GM18526 (cell line): ENCODE measurements at regions not wholly inside any gene's neighbourhood (a gene's known extent, or its start where the extent isn't known, plus 50 kb on each side); places are given as distances from the start of the nearest gene placed in this dataset.

Experiments
- POLR2A ChIP-seq: IDR thresholded peaks from 3 replicates; pipeline ENCODE4 v1.6.1; 2011; ENCODE audit not compliant: insufficient read length; ENCODE audit errors: extremely low read depth

DNA sequence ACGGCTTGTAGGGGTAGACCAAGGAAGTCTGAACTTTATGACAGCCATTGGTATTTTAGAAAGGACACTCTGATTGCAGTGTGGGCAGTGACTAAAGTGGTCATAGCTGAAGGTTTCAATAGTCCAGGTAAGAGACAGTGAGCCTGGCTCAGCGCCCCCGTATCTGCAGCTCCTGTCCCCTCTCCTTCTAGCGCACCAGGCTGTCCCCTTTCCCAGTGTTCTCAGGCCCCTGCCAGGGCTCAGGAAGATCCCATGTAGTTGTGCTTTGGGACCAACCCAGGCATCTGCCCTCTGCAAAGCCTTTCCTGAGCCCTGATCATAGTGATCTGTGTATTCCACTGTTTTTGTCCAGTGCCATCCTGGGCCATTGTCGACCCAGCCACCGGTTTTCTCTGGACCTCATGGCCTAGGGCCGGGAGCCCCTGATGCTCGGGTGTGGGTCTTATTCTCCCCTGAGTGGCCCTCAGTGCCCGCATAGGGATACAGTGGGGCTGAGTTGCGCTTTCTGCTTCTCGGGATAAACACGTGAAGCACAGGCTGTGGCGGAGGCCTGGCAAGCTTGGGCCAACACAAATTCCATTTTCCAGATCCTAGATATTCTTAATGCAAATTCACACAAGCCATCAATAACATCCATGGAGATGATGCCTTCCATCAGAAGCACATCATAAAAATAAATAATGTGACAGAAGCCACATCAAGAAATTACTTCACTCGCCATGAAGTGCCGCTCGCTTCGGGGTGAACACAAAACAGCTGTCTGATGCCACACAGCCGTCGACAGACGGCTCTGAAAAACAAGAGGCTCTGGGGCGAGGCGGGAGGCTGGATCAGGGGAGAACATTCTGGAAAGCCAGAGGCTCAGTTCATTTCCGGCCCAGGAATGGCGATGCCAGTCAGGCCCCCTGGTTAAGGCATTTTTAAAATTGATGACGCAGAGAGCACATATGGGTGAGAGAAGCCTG, 805.0 kb downstream of the TBC1D22A start:
- TF ChIP-seq POLR2A = no peak

DNA sequence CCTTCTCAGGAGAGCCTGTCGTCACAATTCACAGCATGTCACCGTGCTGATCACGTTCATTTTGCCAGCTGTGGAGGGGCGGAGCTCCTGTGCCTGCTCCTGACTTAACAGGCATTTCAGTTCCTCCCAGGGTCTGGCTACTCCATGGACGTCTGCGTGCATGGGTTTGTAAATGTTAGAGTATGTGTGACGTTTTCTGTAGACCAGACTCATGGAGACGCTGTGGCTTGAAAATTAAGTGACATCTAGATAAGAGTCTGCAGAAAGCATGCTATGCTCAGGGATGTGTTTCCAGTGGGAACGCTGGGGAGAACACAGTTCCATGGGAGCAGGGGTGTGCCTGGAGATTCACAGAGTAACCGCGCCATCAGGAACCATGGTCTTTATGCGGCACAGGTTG, 804.0 kb downstream of the TBC1D22A start:
- TF ChIP-seq POLR2A = no peak

DNA sequence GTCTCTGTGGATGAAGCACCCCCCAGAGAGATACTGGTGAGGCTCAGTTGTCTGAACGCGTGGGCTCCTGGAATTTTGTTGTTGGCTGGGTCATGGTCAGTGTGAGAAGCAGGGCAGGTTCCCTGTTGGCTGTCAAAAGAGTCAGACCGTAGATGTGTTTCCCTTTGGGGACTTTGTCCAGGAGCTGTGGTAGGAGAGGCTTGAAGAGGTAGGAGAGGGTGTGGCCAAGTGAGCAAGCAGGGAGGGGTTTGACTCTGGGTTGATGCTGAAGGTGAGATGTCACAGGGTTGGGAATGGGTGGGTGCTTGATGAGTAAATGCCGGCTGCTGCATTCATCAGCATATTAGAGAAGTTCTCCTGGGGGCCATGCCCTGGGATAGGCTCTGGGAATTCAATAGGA, 803.2 kb downstream of the TBC1D22A start:
- TF ChIP-seq POLR2A = no peak

DNA sequence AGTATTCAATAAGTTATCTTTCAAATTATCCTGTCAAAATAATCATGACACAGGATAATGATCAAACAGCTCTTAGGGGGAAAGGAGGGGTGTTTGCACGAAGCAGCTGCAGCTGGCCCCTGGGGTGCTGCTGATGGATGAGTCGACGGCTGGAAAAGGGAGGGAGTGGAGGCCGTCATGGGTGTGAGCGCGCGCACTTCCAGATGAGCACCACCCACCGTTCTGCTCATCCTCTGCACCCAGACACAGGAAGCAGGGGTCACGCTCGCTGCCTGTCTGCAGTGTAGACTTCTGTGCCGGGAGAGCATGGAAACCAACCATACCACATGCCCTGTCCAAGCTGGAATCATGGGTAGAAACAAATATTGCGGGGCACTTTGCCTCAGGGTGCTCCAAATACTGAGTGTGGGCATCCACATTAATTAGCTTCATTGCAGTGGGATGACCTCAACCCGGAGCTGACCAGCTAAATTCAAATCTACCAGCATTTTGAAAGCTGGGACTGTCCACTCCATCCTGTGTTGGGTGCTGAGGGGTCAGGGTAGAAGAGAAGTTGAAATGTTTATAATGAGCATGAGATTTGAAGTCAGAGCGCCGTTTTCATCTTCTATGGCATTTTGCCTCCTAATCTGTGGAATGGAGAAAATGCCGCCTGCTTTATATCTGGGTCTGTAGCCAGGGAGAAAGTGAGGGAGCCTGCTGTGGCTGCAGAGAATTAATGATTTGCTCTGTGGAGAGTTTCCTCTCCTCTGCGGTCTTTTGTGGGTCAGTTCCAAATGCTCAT, 802.4 kb downstream of the TBC1D22A start:
- no peak for TF ChIP-seq POLR2A

- TF ChIP-seq POLR2A = no peak
Observed at GRCh38 chr22:47564158-47564450, 801.7 kb downstream of the TBC1D22A start.

- TF ChIP-seq POLR2A = no peak
Observed at GRCh38 chr22:47563406-47564157, 801.1 kb downstream of the TBC1D22A start.

DNA sequence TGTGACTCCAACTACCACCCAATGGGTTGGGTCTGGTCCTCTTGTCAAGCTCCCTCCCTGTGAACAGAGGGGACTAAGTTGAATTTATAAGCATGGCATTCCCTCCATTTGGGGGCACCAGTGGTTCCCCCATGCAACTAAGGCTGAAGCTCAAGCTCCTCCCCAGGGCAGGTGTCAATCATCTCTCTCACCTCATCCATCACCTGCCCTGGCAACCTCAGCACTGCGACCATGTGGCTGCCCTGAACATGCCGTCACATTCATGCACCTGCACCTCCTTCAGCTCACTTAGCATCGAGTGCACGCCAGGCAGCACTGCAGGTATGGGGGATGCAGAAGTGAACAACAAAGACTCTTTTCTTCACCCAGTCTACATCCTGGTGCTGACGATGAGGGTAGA, 799.3 kb downstream of the TBC1D22A start:
- no peak for TF ChIP-seq POLR2A

- no peak for TF ChIP-seq POLR2A
Observed at GRCh38 chr22:47561115-47561675, 798.7 kb downstream of the TBC1D22A start.

DNA sequence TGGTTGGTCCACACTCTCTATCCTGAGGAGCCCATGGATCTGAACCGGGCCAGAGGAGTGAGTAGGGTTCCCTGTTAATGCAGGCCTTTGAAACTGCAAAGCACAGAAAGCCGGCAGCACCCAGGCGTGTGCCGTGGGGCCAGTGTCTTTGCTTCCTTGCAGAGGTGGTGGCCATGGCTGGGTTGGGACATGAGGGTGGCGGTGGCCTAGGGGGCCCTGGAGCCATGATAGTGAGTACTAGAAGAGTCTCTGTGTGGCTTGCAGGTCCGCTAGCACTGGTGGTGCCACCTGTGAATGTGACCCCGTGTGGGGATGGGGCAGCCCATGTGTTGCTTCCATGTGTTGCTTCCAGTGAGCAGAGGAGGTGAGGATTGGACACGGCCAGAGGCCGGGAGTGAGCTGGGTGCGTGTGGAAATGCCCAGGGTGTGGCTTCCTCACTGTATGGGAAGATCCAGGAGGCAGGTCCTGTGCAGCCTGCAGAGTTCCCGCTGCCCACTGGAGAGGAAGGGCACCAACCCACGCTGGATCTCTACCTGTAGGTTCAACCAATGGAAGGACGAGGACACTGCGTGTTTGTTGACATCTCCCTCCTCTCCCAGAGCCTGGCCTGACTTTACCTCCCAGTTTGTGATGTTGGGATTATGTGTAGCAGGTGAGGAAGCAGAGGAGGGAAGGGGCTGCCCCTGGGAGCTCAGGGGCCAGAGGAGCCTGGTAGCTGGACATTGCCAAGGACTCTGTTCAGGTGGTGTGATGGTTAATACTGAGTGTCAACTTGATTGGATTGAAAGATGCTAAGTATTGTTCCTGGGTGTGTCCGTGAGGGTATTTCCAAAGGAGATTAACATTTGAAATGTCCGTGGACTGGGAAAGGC, 796.6 kb downstream of the TBC1D22A start:
- TF ChIP-seq POLR2A = no peak

DNA sequence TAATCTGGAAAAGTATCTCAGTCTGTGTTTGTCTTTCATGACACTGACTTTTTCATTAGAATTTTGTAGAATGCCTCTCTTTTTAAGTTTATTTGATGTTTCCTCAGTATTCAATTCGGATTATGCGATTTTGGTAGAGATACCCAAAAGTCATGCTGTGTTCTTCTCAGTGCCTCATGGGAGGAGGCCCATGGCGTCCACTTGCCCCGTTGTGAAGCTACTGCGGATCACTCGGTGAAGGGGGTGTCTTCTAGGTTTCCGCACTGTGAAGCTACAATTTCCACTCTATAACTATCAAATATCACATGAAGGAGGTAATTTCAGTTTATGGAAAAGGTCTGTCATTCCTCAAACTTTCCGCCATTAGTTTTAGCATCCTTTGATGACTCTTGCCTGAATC, 794.0 kb downstream of the TBC1D22A start:
- no peak for TF ChIP-seq POLR2A

GRCh38 chr22:47553436-47553835, 791.0 kb downstream of the TBC1D22A start:
- no peak for TF ChIP-seq POLR2A

DNA sequence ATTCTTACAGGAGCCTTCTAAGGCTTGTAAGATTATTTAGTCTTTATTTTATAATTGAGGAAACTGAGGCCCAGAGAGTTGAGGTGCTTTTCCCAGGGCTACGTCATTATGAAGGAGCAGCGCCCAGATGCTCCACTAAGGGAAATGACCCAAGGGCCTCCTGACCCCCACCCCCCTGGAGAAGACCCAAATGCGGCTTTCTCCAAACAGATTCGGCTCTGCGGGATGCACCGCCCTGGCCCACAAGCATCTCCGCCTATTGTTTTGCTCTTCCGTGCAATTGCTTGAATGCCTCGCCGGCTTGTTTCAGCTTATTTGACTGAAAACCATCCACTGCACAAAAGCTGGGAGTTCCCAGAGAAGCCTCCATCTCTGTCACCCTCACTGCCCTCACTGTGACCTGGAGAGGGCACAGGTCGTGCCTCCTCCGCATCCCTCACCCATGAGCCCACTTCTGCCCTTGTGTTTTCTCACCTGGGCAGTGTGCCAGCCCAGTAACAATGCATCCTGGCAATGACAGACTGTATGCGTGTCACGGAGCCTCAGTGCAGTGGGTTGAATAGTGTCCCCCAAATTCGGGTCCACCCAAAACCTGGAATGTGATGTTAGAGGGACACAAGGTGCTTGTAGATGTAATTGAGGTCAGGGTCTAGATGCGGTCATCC, 790.2 kb downstream of the TBC1D22A start:
- no peak for TF ChIP-seq POLR2A

- TF ChIP-seq POLR2A = no peak
Observed at GRCh38 chr22:47552024-47552423, 789.6 kb downstream of the TBC1D22A start.

- no peak for TF ChIP-seq POLR2A
Observed at GRCh38 chr22:47551431-47551775, 789.0 kb downstream of the TBC1D22A start.
